NCI-H2107 treated with DMSO at 0.1 percent for 48 hours (cell line): ENCODE measurements at regions not wholly inside any gene's neighbourhood (a gene's known extent, or its start where the extent isn't known, plus 50 kb on each side); places are given as distances from the start of the nearest gene placed in this dataset.
"Not testable (repeated sequence)": the region's sequence is repeated elsewhere in the genome, so short reads cannot be mapped to it uniquely, and the experiment has no call there.

ENCODE experiments used
- DNase-seq: peaks from one replicate; lab custom pipeline; 2025; ENCODE audit not compliant: unreplicated experiment; lab: John Stamatoyannopoulos, UW

DNA sequence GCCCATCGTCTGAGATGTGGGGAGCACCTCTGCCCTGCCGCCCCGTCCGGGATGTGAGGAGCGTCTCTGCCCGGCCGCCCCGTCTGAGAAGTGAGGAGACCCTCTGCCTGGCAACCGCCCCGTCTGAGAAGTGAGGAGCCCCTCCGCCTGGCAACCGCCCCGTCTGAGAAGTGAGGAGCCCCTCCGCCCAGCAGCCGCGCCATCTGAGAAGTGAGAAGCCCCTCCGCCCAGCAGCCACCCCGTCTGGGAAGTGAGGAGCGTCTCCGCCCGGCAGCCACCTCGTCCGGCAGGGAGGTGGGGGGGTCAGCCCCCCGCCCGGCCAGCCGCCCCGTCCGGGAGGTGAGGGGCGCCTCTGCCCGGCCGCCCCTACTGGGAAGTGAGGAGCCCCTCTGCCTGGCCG, 267.2 kb downstream of the MEF2C start:
- not testable (repeated sequence) for DNase-seq

DNA sequence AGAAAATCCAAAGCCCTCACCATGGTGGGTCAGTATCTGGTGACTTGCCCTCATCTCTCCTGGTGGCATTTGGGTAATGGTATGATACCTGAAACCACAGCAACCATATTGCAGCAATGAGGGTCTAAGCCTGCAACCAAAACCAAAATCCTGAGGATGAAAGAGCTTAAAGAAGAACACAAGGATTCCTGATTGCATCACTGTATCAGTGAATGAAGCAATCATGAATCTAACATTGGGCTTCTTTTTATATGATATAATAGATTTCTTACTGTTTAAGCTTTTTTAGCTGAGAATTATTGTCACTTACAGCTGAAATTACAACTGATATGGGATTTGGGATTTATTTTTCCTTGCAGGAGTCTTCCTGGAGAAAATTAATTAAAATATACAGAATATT, 269.9 kb downstream of the MEF2C start:
- no peak for DNase-seq

GRCh38 chr5:88610586-88610985, 272.4 kb downstream of the MEF2C start:
- no peak for DNase-seq

DNA sequence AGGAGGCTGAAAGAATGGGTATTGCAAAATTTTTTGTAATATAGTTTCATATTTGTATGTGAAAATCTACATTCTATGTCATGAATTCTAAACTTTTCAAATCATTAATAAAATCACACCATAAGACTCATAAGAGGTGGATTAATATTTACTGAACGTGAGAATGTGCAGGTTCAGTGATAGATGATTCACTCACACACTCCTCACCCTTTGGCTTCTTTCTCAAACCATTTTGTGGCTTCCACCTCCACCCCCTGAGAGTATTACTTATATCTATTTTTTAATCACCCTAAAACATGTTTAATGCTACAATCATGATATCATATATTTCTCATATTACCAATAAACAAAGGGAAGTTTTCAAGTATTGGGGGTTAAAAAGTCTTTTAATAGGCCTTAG, 275.5 kb downstream of the MEF2C start:
- no peak for DNase-seq

DNA sequence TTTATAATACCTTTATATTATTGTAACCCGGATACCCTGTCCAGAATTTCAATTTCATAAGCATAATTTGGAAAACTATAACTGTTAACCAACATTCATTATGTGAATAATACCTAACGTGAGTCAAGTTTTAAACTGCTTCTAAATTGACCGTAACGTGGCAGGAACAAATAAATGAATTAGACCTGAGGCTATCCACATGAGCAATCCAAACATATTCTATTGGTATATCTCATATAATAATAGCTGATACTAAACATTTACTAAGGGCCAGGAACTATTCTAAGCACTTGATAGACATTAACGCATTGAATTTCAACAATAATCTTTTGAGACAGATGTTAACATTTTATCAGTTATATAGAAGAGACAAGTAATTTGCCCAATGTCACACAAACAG, 276.4 kb downstream of the MEF2C start:
- no peak for DNase-seq

- no peak for DNase-seq
These were observed 276.8 kb downstream of the MEF2C start for GRCh38 chr5:88606173-88606572.

GRCh38 chr5:88602584-88602983, 280.4 kb downstream of the MEF2C start:
- no peak for DNase-seq

- DNase-seq = no peak
These were observed 288.5 kb downstream of the MEF2C start for GRCh38 chr5:88594441-88594840.

DNA sequence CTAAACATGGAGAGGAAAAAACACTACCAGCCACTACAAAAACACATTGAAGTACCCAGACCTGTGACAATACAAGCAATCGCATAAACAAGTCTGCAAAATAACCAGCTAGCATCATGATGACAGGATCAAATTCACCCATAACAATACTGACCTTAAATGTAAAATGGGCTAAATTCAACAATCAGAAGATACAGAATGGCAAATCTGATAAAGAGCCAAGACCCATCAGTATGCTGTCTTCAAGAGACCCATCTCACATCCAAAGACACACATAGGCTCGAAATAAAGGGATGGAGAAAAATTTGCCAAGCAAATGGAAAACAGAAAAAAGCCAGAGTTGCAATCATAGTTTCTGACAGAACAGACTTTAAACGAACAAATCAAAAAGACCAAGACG, 294.4 kb downstream of the MEF2C start:
- DNase-seq = no peak

DNA sequence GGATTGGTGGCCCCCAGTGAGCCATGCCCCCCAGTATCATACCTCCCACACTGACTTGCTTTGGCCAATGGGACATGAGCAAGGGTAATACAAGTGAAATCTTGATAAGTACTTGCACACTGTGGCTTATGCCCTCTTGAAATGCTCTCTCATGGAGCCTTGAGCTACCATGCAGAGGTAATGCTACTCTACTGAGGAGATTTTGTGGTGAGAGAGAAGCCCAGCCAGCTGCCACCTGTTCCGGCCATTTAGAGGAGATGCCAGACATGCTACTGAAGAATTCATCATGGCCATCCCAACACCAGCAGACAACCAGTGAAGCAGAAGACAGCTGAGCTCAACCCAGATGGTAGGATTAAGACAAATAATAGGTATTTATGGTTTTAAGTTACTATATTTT, 299.5 kb downstream of the MEF2C start:
- DNase-seq = no peak

- no peak for DNase-seq
These were observed 289.7 kb upstream of the TMEM161B start for GRCh38 chr5:88558366-88558765.

DNA sequence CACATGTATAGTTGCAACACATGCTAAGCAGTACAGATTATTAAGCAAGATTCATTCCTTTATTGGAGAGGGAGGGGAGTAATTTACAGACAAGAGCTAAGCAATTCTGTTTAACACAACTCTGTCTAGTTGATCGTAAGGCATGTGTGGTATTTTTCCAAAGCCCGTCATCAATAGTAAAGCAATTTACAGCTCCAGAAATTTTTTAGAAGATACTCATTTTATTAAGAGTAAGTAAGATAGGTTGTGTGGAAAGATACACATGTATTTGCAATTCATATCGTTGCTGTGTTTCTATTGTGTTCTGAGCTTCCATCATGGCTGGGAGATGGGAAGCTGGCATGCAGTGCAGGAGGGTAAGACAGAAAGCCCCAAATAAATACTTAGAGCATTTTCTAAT, 289.2 kb upstream of the TMEM161B start:
- DNase-seq = no peak

- DNase-seq = no peak
These were observed 288.5 kb upstream of the TMEM161B start for GRCh38 chr5:88557131-88557530.

GRCh38 chr5:88556406-88556805, 287.8 kb upstream of the TMEM161B start:
- no peak for DNase-seq

DNA sequence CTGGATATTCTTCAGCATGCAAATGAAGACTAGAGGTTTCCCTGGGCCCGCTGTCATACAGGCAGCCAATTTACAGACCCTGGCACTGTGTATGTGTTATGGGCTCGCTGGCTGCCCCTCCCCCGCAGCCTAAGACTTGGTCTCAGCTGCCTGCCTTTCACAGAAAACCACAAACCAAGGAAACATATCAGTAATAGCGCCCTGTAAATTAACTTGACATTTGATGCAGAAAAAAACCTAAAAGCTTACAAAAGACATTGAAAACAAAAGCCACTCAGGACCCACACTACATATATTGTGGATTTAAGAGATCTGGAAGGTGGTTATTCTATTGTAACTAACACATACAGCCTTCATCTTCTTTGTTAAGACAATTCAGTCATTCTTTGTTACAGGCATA, 287.0 kb upstream of the TMEM161B start:
- DNase-seq = peak; percentile 29

DNA sequence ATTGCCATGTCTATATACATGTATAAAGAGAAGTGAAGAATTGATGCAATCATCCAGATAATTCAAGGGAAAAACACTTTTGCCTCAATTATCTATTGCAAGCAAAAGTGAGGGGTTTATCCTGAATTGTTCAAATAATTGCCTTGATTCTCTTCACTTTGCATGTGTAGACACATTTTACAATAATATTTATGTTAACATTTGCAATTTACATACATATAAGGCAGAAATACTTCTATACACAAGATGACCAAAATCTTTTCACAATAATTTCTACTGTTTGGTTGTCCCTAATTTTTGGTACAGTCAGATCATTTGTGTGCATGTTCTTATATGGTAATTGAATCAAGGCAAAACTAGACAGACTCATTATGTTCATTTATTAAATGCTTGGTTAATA, 285.3 kb upstream of the TMEM161B start:
- no peak for DNase-seq

GRCh38 chr5:88553136-88553875, 284.7 kb upstream of the TMEM161B start:
- DNase-seq = no peak

GRCh38 chr5:88552426-88552825, 283.8 kb upstream of the TMEM161B start:
- DNase-seq = no peak

DNA sequence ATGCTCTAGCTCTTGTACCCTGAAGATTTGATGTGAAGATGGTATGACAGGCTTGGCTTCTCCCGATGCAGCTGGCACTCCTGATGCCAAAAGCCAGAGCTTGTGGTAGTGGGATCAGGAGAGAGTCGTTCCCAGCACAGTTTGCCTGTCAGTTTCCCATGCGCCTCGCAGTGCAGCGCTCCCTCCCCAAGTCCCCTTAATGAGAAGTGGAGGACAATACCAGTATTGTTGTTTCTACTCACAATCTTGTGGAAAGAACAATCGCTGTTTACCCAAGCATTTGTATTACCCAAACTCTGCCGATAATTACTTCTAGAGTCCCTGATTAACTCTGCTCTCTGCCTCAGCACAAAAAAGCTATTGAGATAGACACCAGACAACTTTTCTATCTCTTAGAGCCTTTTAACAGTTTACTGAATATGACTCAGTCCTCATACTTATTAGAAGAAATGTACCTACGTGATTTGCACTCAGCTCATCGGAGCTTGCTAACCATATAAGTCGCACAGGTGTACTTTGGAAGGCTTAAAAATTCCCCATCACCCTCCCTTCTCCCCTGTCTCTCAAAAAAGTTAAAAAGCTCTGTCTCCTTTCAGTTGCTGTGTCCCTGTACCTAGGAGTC, 283.2 kb upstream of the TMEM161B start:
- DNase-seq = no peak

- DNase-seq = no peak
These were observed 282.1 kb upstream of the TMEM161B start for GRCh38 chr5:88550736-88551135.

- no peak for DNase-seq
These were observed 279.6 kb upstream of the TMEM161B start for GRCh38 chr5:88548136-88548805.

DNA sequence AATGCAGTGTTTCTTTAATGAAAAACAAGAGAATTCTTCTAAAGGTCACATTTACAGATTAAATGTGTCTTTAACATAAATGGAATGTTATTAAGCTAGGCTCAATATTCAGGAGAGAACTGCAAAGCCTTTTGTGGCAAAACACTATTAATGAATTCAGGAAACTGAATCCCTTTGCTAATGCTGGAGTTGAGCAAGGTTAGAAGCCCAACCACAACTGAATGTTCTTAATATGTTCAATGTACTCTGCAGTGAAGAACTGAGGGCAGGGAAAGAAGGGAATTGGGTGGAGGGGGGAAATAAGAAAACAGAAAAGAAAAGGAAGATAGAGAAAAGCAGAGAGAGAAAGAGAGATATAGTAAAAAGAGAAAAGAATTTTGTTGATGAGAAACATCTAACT, 276.7 kb upstream of the TMEM161B start:
- no peak for DNase-seq
